Inflammatory macrophage treated with lipopolysaccharide for 1 hour (primary cell): ENCODE measurements at regions not wholly inside any gene's neighbourhood (a gene's known extent, or its start where the extent isn't known, plus 50 kb on each side); places are given as distances from the start of the nearest gene placed in this dataset.
"Not testable (repeated sequence)": the region's sequence is repeated elsewhere in the genome, so short reads cannot be mapped to it uniquely, and the experiment has no call there.

ENCODE experiments used
- DNase-seq, 2 donors: peaks; one replicate each; pipeline ENCODE4 v3.0.0-alpha.2; 2020 to 2022

DNA sequence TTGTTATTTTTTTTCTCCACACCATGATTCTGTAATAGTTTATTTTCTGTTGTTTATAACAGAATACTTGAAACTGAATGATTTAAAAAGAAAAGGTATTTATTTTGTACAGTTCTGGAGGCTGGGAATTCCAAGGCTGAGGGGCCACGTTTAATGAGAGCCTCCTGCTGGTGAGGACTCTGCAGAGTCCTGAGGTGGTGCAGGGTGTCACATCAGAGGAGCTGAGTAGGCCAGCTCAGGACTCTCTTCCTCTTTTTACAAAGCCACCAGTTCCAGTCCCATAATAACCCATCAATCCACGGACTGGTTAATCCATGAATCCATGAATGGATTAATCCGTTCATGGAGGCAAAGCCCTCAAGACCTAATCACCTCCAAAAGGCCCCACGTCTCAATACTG is 71.6 kb downstream of the TFAP2A start:
- no peak for DNase-seq

DNA sequence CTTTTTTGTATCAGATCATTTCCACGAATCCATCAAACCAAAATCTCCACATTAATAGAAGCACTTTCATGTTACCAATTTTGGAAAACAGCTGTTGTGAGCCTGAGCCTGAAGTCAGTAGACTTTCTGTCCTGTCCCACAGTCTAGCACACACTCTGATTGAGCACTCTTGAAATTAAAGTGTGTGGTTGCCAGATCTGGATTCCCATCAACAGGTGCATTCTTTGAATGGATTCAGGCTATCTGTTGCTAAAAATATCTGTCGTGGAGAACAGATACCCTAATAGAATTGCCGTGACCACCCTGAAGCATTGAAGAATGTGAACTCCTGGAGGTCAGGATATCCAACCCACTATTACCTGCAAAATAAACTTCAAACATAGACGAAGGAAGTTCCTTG is 73.3 kb downstream of the TFAP2A start:
- DNase-seq, result no peak

DNA sequence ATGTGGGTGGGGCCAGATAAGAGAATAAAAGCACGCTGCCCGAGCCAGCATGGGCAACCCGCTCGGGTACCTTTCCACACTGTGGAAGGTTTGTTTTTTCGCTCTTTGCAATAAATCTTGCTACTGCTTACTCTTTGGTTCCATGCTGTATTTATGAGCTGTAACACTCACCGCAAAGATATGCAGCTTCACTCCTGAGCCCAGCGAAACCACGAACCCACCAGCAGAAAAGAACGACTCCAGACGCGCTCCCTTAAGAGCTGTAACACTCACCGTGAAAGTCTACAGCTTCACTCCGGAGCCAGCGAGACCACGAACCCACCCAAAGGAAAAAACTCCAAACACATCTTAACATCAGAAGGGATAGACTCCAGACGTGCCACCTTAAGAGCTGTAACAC is 76.7 kb downstream of the TFAP2A start:
- DNase-seq, result no peak

DNA sequence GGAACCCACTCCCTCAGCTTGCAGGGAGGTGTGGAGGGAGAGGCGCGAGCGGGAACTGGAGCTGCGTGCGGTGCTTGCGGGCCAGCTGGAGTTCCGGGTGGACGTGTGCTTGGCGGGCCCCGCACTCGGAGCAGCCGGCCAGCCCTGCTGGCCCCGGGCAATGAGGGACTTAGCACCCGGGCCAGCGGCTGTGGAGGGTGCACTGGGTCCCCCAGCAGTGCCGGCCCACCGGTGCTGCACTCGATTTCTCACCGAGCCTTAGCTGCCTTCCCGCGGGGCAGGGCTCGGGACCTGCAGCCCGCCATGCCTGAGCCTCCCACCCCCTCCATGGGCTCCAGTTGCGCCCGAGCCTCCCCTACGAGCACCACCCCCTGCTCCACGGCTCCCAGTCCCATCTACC is 77.5 kb downstream of the TFAP2A start:
- DNase-seq, result not testable (repeated sequence)

DNA sequence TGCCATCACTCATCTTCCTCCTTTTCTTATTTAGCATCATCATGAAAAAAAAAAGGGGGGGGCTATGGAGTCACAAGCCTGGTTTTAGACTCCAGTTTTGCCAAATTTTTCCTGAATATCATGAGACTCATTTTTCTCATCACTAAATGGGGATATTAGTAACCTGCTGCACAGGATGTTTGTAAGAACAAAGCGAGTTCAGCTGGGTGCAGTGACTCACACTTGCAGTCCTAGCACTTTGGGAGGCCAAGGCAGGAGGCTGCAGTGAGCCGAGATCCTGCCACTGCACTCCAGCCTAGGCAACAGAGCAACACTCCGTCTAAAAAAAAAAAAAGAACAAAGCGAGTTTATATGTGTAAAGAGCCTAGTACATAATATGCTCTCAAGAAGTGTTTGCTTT is 82.8 kb downstream of the TFAP2A start:
- DNase-seq, result no peak

DNA sequence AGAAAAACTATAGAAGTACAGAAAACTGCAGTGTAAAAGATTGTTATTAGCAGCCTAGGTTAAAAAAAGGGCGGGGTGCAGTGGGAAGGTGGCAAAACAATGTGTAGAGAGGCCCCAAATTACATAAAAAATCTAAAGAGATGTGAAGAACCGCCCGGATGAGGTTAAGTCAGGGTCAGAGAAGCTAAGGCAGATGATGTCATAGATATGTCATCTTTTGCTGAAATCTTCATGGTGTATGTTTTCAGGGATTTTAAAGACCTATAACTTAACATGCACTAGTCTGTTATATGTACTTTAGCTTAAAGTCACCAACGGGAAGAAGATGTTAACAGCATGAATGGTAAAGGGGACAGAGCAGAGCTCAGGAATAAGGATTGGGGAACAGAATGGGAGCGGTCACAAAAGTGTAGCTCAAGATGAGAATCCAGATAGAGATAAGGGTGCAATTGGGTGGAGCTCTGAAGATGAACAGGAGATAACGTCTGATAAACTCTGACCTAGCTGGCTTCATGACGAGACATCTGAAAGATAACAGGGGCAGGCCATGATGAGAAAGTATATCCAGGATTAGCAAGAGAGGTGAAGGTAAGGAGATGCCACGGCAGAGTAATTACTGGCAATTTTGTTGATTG is 83.4 kb downstream of the TFAP2A start:
- no peak for DNase-seq

DNA sequence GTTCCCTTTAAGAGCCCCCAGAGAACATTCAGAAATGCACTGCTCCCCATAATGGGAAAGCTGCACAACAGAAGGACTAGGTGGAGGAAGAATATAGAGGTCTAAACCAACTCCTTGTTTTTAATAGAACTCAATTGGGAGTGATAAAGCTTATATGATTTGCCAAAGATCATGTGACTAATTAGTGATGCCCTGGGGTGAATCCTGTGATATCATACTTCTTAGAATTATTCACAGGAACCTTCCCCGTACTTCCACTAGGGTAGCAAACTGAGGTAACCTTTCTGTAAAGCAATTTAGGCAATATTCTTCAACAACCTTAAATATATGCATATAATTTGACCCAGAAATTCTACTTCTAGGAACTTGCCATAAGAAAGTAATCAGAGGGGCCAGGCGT is 84.4 kb downstream of the TFAP2A start:
- DNase-seq, result no peak

DNA sequence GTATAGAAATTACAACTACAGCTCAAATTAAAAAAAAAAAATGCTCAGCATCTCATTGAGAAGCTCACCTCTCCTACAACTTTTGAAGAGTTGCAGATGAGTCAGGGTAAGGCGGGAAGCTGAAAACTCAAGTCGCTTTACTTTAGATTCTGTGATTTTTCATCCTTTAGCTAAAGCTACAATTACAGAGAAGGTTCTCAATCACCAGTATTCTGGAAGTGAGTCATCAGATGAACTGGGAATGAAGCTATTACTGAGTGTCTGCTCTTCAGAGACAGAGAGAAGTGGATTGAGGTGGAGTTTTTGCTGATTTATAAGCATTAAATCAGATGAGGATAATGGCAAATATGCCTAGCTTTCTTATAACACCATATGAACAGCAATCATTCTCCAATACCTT is 91.9 kb downstream of the TFAP2A start:
- no peak for DNase-seq

DNA sequence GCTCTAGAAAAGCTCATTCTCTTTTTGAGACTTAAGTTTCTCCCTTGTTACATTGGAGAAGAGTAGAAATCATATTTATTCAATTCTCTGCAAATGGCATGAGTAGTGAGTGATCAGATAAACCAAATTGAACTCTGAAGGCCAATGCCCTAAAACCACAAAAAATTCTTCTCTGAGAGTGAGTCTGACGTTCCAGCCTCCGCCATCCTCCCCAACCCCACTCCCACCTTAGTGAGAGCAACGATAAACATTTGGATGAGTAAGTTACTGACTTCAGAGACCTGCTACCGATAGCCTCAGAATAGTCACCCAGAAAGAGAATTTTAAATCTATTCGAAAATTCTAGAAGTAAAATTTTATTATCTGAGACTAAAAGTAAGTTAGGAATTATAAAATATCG is 94.6 kb downstream of the TFAP2A start:
- no peak for DNase-seq

DNA sequence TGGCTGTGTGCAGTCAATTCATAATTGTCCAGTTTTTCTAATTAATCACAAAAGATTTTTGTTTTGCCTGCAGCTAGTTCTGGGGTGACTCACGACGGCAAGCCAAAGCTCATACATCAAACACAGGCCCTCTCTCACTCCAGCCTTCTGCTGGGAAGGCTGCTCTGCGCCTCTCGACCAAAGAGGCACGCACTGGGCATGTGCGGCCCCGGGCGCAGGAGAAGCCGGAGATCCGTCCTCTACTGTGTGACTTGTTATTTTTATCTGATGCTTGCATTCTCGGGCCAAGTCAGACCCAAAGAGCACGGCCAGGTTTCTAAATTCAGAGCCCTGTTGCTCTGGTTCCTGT is 98.5 kb downstream of the TFAP2A start:
- DNase-seq, result no peak

DNA sequence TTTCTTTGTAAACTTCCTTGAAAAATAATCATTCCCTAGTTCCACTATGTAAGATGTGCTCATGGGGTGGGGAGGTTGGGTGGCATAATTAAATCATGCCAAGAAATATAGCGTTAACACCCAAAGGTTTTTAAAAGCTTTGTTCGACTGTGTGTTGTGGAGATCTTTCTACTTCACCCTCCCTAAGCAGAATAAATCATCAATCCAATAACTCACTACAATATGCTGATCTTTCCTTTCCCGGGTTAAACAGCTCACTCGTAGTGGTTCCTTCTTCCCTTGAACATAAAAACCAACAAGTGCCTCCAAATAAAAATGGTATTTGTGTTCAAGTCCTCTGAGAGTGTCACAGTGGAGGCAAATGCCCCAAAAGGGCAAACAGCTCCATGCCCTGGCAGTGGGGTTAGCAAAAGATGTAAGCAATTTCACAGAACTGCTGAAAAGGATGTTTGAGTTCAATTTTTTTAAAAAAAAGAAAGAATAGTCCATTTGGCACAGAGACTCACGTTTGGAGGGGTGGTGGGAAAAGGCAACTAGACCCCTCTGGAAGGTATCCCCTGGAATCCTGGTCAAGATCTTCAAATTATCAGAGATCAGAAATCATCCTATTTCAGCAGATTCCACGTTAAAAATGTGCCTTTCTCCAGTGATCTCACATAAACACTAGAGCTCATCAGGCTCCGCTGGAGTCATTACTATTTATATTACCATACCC is 99.1 kb downstream of the TFAP2A start:
- no peak for DNase-seq

DNA sequence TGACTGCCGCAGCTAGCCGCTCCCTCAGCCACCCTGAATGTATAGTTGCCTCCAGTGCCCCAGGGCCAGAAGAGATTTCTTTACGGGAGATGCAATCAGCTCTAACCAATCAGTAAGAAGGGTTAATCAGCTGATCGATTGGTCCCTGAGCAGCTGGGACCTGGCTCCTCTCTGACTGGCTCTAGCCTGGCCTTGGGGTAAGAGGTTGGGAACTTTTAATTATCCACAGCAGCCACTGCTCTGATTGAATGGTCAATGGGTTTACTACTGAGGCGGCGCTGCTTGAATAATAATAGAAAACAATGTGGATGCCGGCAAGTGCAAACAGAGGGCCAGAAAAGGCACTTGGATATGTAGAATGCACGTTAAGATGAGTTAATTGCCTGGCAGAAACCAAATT is 99.8 kb downstream of the TFAP2A start:
- no peak for DNase-seq

DNA sequence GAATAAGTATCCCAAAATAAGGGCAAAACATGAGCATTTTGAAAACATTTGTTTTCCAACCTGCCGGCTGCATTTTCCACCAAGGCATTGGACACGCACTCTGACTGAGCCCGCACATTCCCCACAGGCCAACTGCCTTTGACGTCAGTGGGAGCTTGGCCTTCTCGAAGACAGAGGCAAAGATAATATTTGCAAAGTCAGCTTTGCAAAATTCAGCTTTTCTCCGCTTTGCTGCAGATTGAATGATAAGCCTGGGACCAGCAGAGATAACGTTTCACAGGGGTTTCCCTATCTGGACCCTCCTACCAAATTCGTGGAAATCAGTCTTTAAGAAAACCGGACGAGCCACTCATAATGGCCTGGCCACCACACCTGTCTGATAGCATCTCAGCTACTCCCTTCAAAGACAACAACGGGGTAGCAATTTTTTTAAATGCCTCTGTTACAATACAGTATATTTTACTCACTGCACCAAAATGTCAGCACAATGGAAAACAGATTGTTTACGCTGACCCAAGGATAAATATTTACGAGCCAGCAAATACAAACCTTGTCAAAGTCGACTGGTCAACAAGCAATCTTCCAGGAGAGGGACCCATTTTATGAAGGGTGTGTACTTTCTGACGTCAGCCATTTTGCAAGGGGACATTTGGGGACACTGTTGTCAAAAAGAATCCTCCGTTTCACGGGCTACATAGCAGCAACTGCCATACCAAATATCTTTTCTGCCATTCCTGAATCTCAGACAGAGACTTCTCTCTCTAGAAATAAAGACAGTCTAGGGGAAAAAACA is 100.5 kb downstream of the TFAP2A start:
- DNase-seq, result no peak

DNA sequence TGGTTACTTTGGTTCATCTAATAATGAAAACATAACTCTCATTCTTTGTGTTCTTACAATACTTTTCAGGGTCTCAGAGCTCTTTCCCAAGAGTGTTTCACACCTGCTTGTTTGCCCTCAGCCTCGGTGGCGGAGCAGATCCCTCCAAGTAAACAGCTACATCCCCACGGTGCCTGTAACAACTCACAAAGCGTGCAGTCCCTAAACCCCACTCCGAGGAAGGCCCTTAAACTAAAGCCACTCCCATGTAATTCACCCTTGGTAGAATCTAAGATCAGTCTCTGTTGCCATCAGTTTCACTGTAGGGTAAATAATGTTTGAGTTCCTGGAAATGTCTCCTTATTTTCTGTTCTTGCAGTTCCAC is 101.1 kb downstream of the TFAP2A start:
- no peak for DNase-seq

DNA sequence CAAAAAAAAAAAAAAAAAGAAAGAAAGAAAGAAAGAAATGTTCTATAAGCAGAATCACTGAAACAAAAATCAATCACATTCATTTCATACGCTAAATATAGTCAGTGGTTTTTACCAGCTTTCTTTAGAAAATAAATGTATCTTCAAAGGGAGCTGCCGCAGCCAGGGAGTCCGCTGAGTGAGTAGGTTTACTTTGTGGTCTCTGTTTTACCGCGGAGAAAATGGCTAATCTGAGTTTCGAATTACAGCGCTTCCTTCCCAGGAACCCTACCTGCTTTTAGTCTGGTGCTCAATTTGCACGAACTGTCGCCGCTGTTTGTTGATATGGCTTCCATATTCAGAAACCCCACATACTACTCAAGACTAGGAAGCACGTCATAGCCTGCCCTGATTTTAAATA is 102.4 kb downstream of the TFAP2A start:
- no peak for DNase-seq

DNA sequence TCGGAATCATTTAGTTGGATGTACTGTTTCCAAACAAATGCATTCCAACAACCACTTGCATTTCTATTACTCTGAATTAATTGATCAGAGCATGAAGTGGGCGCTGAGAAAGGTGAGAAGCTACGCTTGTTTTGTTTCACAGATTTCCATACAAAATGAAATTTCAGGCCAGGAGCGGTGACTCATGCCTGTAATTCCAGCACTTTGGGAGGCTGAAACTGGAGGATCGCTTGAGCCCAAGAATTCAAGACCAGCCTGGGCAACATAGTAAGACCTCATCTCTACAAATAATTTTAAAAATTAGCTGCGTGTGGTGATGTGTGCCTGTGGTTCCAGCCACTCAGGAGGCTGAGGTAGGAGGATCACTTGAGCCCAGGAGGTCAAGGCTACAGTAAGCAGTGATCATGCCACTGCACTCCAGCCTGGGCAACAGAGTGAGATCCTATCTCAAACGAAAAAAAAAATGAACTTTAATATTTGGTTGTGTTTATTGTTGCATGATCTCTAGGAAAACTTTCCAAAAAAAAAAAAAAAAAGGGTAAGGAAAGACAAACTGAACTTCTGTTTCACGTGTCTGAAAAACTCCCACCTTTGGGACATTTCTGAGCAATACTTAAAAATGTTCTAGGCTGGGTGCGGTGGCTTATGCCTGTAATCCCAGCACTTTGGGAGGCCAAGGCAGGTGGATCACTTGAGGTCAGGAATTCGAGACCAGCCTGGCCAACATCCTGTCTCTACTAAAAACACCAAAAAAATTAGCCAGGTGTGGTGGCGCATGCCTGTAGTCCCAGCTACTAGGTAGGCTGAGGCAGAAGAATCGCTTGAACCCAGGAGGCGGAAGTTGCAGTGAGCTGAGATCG is 103.1 kb downstream of the TFAP2A start:
- not testable (repeated sequence) for DNase-seq

DNA sequence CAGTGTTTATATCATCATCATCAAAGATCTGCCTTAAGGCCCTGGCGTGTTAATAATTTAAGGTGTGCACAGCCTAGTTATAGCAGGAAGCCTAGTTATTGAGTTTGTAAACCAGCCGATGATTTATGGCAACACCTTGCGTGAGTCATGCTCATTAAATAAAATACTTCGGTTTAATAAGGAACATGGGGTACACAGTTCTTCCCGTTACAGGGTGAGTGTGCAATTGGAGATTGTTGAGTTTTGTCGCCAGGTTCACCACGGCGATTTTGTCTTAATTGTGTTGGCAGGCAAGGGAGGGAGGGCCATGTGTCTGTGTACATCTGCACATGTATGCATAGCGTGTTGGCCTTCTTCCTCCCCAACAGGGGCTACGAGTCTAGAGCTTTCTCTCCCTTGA is 104.0 kb downstream of the TFAP2A start:
- DNase-seq, result no peak

DNA sequence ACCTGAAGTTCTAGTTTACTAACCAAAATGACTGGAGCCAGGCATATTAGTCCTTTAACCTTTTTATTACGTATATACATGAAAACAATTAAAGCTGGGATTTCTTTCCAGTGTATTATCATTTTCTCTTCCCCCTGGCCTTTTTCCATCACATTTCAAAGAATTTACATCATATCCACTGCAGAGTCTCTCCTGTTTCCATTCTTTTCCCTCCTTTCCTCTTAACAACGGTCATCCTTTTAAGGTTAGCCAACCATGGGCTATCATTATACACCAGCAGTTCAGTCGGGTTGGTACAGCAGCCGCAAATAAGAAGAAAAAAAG is 104.6 kb downstream of the TFAP2A start:
- DNase-seq, result no peak

DNA sequence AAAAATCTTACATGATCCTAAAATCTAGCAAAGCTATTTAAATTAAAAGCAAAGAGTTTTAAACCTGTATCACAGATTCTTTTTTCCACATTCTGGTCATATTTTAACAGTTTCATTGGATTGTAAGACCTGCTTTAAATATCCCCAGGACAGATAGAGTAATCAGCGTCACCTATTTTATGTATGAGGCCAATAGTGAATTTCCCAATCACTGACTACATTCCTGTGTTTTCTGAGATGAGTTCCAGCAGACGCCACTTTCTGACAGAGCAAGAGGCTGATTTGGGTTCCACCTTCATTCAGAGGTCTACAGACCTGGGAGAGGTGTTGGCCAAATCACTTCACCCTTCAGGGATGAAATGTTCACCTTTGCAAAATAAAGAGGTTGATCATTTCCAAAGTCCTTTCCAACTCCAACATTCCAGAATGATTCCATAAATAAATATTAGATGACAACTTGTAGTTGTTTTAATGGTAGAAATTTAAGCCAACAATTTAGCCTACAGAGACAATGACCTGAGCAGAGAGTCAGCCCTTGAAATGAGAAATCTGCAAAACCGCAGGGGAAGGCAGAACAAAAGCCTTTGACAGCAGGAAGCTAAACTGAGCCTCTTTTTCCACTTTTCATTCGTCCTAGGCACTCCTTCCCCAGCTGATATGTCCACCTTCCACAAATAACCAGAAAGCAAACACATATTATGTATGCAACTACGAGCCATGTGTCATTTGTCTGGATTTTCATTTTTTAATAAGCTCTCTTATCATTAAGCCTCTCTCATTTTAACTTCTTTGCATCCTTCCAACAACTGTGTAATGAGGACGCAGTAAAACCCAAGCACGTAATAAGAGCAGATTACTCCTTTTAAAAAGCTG is 105.2 kb downstream of the TFAP2A start:
- no peak for DNase-seq

DNA sequence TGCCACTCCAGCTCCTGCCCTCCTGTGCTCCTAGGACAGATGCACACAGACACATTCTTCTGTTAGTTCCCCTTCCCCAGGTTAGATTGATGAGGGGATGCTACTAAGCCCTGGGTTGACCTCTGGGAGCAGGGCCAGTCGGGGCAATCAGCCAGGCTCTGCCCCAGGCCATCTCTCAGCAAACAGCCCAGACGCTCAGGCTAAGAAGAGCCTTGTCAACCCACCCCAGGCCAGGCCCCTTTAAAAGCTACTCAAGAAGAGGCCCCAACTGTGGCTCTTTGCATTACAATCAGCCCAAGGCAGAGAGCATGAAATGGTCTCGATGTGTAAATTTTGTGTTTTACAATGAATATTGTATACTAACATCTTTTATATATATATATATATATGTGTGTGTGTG is 107.4 kb downstream of the TFAP2A start:
- no peak for DNase-seq

DNA sequence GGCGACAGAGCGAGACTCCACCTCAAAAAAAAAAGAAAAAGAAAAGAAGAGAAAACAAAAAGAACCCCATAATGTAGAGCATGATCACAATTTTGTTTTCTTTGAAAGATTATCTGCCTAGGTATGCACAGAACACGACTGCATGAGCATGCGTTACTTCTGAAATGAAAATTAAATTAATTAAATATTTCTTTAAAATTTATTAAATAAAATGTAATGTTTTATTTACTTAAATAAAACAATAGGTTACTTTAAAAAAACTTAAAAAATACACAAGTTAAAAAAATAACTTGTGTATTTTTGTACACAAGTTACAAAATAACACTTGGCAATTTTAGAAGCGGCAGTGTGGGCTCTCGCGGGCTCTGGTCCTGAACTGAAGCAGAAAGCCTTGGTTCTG is 107.8 kb downstream of the TFAP2A start:
- DNase-seq, result no peak

DNA sequence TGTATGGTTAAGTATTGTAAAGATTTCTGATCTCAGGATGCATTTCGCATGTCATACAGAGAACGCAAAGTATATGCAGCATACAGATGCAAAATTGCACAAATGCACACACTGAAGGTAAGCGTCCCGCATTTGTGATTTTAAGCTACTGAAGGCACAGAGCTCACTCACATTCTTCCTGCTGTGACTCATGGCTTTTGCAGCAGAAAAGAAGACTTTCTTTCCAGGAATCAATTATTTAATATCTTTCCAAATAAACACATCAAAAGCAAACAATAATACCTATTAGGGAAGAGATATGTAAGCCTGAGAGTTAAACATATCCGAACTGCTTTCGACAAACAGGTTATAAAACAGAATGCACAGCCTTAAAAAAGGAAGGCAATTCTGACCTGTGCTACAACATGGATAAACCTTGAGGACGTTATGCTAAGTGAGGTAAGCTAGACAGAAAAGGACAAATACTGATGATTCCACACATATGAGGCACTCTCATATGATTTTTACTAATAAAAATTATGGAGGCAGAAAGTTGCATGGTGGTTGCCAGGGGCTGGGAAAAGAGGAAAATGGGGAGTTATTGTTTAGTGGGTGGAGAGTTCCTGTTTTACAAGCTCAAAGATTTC is 109.0 kb downstream of the TFAP2A start:
- no peak for DNase-seq
